Cardiac fibroblast (primary cell): ENCODE measurements at regions not wholly inside any gene's neighbourhood (a gene's known extent, or its start where the extent isn't known, plus 50 kb on each side); places are given as distances from the start of the nearest gene placed in this dataset.

Experiments used
- DNase-seq, 2 donors: peaks; one replicate each; pipeline versions ENCODE4 v3.0.0 to v3.0.0-alpha.2; 2010; ENCODE audit warnings: low read depth in 2 of 2
- H3K4me3 ChIP-seq, 2 donors: replicated peaks in 1 of 2; 1 replicate in 1 of 2; 2 replicates in 1 of 2; pipeline ENCODE4 v1.5.1; 2011; ENCODE audit warnings: low read depth in 2 of 2, low read length in 2 of 2, mild to moderate bottlenecking in 2 of 2, moderate library complexity in 1 of 2
- CTCF ChIP-seq: IDR thresholded peaks from one replicate; pipeline ENCODE4 v1.5.1; 2011; ENCODE audit warnings: low read depth, mild to moderate bottlenecking, low read length, inconsistent platforms

- no peak for TF ChIP-seq CTCF
- H3K4me3 ChIP-seq = no peak overlapping the region
- peak in 1 of 2 donors; percentile 6 for DNase-seq
Measured at GRCh38 chrY:8622156-8622555, 715.1 kb upstream of the TSPY4 start.

- no peak for TF ChIP-seq CTCF
- DNase-seq = no peak
- H3K4me3 ChIP-seq = no peak overlapping the region
Measured at GRCh38 chrY:8622856-8623255, 714.4 kb upstream of the TSPY4 start.

GRCh38 chrY:8629636-8630035, 707.6 kb upstream of the TSPY4 start:
- no peak for TF ChIP-seq CTCF

GRCh38 chrY:8638111-8638510, 699.2 kb upstream of the TSPY4 start:
- H3K4me3 ChIP-seq = no peak overlapping the region
- TF ChIP-seq CTCF = no peak
- DNase-seq = no peak

More at GRCh38 chrY:8629636-8630035, 707.6 kb upstream of the TSPY4 start:
- H3K4me3 ChIP-seq = no peak overlapping the region
- DNase-seq = no peak

GRCh38 chrY:8644926-8645325, 692.3 kb upstream of the TSPY4 start:
- no peak for TF ChIP-seq CTCF
- H3K4me3 ChIP-seq = no peak overlapping the region
- DNase-seq = no peak

- no peak overlapping the region for H3K4me3 ChIP-seq
- no peak for DNase-seq
- TF ChIP-seq CTCF = no peak
Measured at GRCh38 chrY:8652445-8652844, 684.8 kb upstream of the TSPY4 start.

- DNase-seq = no peak
- no peak for TF ChIP-seq CTCF
Measured at GRCh38 chrY:8655017-8655416, 682.2 kb upstream of the TSPY4 start.

More at GRCh38 chrY:8655017-8655416, 682.2 kb upstream of the TSPY4 start:
- no peak overlapping the region for H3K4me3 ChIP-seq
